ENCODE measurements at regions not wholly inside any gene's neighbourhood (a gene's known extent, or its start where the extent isn't known, plus 50 kb on each side); places are given as distances from the start of the nearest gene placed in this dataset.

- Histone ChIP-seq H3K4me3 (no peak overlapping the region), H3K27ac (ENCODE audit: control insufficient read depth, insufficient read depth) (no peak overlapping the region), H3K79me2 (ENCODE audit: control insufficient read depth, insufficient read depth, low read length) (no peaks in the 10 kb centered on the region), H3K36me3 (ENCODE audit: control insufficient read depth in 2 of 2, insufficient read depth in 2 of 2, low read length in 1 of 2) (no peaks in the 10 kb centered on the region), H3K9ac (ENCODE audit: control insufficient read depth, insufficient read depth, low read length) (no peak overlapping the region), H4K20me1 (ENCODE audit: control insufficient read depth, insufficient read depth) (no peaks in the 10 kb centered on the region), H2AFZ (ENCODE audit: control insufficient read depth, low read depth, low read length) (no peak overlapping the region), H3K4me2 (ENCODE audit: control insufficient read depth, insufficient read depth) (no peak overlapping the region), H3K27me3 (replicated peaks in 1 of 2; ENCODE audit: control insufficient read depth in 2 of 2, insufficient read depth in 2 of 2, low read length in 1 of 2) (no peaks in the 10 kb centered on the region; a peak in 1 of 4 replicates), H3K9me3 (replicated peaks; ENCODE audit: control insufficient read depth, insufficient read depth, low read length) (no peaks in the 10 kb centered on the region), H3K4me1 (ENCODE audit: control insufficient read depth, insufficient read depth, low read length) (no peaks in the 10 kb centered on the region)
- ChIA-PET POLR2A (no interaction called here), CTCF (no interaction called here), SMC1A (ENCODE audit: uncharacterized antibody, unreplicated experiment) (no interaction called here), RAD21 (ENCODE audit: unreplicated experiment) (no interaction called here)
- WGBS (ENCODE audit: insufficient coverage, insufficient replicate concordance, low lambda C conversion rate, missing lambda C conversion rate) = 34% methylated on average over 6 of the region's 6 CpGs
- BruUV-seq (replicated peaks) = no TSS peak
- FAIRE-seq (no peak), ATAC-seq (no peak), DNase-seq (ENCODE audit: low read depth, low spot score) (no peak)
- TF ChIP-seq CBFB (IDR thresholded peaks at IDR 0.05; ENCODE audit: low read depth) (no peak), SMAD5 (IDR thresholded peaks at IDR 0.05; ENCODE audit: low read depth) (no peak), DPF2 (IDR thresholded peaks at IDR 0.05) (no peak)
- intact Hi-C loops (cut with micrococcal nuclease; ENCODE audit: unreplicated experiment) (no loop called here), in situ Hi-C loops (cut with MboI) (no loop called here)
These were observed 89.2 kb upstream of the RORA start for GRCh38 chr15:61318301-61318700.

DNA sequence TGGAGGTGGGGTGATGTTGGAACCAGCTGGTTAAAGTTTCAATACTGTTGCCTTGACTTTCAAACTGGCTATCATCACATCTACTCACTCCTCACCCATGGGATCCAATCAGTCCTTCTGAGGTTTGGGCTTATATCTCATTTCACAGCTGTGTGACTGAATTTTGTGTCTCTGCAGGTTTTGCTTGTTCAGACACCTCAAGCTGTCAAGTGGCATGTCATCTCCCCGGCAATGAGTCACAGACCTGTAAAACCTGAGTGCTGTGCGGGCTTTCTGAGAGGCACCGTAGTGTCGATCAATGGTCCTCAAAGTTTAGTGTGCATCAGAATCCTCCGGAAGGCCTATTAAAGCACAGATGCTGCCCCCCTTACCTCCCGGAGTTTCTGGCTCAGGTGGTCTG lies 86.4 kb upstream of the RORA start:
- H3K9me3 ChIP-seq (replicated peaks; ENCODE audit: control insufficient read depth, insufficient read depth, low read length) = no peaks in the 10 kb centered on the region
- H3K27ac ChIP-seq (ENCODE audit: control insufficient read depth, insufficient read depth) = no peak overlapping the region
- in situ Hi-C loops (cut with MboI) (no loop called here), intact Hi-C loops (cut with micrococcal nuclease; ENCODE audit: unreplicated experiment) (no loop called here)
- no TSS peak for BruUV-seq (replicated peaks)
- no peak overlapping the region for H3K9ac ChIP-seq (ENCODE audit: control insufficient read depth, insufficient read depth, low read length)
- 61% methylated on average over 6 of the region's 6 CpGs for WGBS (ENCODE audit: insufficient coverage, insufficient replicate concordance, low lambda C conversion rate, missing lambda C conversion rate)
- ChIA-PET SMC1A (ENCODE audit: uncharacterized antibody, unreplicated experiment) (no interaction called here), CTCF (no interaction called here), POLR2A (no interaction called here), RAD21 (ENCODE audit: unreplicated experiment) (no interaction called here)
- ATAC-seq (no peak), FAIRE-seq (no peak), DNase-seq (ENCODE audit: low read depth, low spot score) (no peak)
- H2AFZ ChIP-seq (ENCODE audit: control insufficient read depth, low read depth, low read length) = no peak overlapping the region
- no peaks in the 10 kb centered on the region for H3K4me1 ChIP-seq (ENCODE audit: control insufficient read depth, insufficient read depth, low read length)
- H3K27me3 ChIP-seq (replicated peaks in 1 of 2; ENCODE audit: control insufficient read depth in 2 of 2, insufficient read depth in 2 of 2, low read length in 1 of 2) = no peaks in the 10 kb centered on the region; a peak in 1 of 4 replicates
- TF ChIP-seq MTA2 (IDR thresholded peaks at IDR 0.05; ENCODE audit: low read depth) = no peak
- no peak for TF ChIP-seq WRNIP1 (IDR thresholded peaks at IDR 0.05; ENCODE audit: borderline replicate concordance, low read depth, low read length)
- TF ChIP-seq TCF7 (IDR thresholded peaks at IDR 0.05; ENCODE audit: borderline replicate concordance) = no peak
- no peak for TF ChIP-seq CBX3 (IDR thresholded peaks at IDR 0.05; ENCODE audit: borderline replicate concordance, low read depth)
- TF ChIP-seq IKZF2 (IDR thresholded peaks at IDR 0.05) = no peak
- no peak for TF ChIP-seq JUND (IDR thresholded peaks at IDR 0.05; ENCODE audit: low read depth, low read length)
- no peak for TF ChIP-seq GATAD2B (conservative IDR thresholded peaks at IDR 0.05; ENCODE audit: low read depth)
- TF ChIP-seq, protein P1, sequence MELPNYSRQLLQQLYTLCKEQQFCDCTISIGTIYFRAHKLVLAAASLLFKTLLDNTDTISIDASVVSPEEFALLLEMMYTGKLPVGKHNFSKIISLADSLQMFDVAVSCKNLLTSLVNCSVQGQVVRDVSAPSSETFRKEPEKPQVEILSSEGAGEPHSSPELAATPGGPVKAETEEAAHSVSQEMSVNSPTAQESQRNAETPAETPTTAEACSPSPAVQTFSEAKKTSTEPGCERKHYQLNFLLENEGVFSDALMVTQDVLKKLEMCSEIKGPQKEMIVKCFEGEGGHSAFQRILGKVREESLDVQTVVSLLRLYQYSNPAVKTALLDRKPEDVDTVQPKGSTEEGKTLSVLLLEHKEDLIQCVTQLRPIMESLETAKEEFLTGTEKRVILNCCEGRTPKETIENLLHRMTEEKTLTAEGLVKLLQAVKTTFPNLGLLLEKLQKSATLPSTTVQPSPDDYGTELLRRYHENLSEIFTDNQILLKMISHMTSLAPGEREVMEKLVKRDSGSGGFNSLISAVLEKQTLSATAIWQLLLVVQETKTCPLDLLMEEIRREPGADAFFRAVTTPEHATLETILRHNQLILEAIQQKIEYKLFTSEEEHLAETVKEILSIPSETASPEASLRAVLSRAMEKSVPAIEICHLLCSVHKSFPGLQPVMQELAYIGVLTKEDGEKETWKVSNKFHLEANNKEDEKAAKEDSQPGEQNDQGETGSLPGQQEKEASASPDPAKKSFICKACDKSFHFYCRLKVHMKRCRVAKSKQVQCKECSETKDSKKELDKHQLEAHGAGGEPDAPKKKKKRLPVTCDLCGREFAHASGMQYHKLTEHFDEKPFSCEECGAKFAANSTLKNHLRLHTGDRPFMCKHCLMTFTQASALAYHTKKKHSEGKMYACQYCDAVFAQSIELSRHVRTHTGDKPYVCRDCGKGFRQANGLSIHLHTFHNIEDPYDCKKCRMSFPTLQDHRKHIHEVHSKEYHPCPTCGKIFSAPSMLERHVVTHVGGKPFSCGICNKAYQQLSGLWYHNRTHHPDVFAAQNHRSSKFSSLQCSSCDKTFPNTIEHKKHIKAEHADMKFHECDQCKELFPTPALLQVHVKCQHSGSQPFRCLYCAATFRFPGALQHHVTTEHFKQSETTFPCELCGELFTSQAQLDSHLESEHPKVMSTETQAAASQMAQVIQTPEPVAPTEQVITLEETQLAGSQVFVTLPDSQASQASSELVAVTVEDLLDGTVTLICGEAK (IDR thresholded peaks at IDR 0.05; ENCODE audit: borderline replicate concordance) = no peak
- TF ChIP-seq DPF2 (IDR thresholded peaks at IDR 0.05) = no peak
- TF ChIP-seq POLR2AphosphoS5 (IDR thresholded peaks at IDR 0.05; ENCODE audit: low read length) = no peak
- TF ChIP-seq RCOR1 (conservative IDR thresholded peaks at IDR 0.05; ENCODE audit: low read depth, low read length) = no peak
- TF ChIP-seq SIN3A (IDR thresholded peaks at IDR 0.05; ENCODE audit: low read depth, low read length) = no peak
- H3K79me2 ChIP-seq (ENCODE audit: control insufficient read depth, insufficient read depth, low read length) = no peaks in the 10 kb centered on the region
- H3K4me2 ChIP-seq (ENCODE audit: control insufficient read depth, insufficient read depth) = no peak overlapping the region
- H3K4me3 ChIP-seq = no peak overlapping the region
- no peaks in the 10 kb centered on the region for H3K36me3 ChIP-seq (ENCODE audit: control insufficient read depth in 2 of 2, insufficient read depth in 2 of 2, low read length in 1 of 2)
- no peaks in the 10 kb centered on the region for H4K20me1 ChIP-seq (ENCODE audit: control insufficient read depth, insufficient read depth)
